Activated CD4-positive, alpha-beta T cell treated with anti-CD3 and anti-CD28 coated beads, Interleukin-2, amount 50 U/mL, for 48 hours (primary cell): ENCODE measurements at regions not wholly inside any gene's neighbourhood (a gene's known extent, or its start where the extent isn't known, plus 50 kb on each side); places are given as distances from the start of the nearest gene placed in this dataset.

Experiments used
- DNase-seq, 2 experiments: peaks; one replicate each; pipeline ENCODE4 v3.0.0-alpha.2; 2020

GRCh38 chr11:43545610-43546009 is 134.9 kb upstream of the HSD17B12 start:
- DNase-seq: no peak

GRCh38 chr11:43546561-43547429 is 133.7 kb upstream of the HSD17B12 start:
- no peak for DNase-seq

GRCh38 chr11:43547430-43547831 is 133.1 kb upstream of the HSD17B12 start:
- DNase-seq: no peak

GRCh38 chr11:43547889-43548381 is 132.6 kb upstream of the HSD17B12 start:
- DNase-seq: no peak

- no peak for DNase-seq
Observed at GRCh38 chr11:43548916-43549315, 131.6 kb upstream of the HSD17B12 start.

- DNase-seq: no peak
Observed at GRCh38 chr11:43549624-43550023, 130.9 kb upstream of the HSD17B12 start.

- DNase-seq: no peak
Observed at GRCh38 chr11:43550714-43551113, 129.8 kb upstream of the HSD17B12 start.

GRCh38 chr11:43554148-43554473 is 126.4 kb upstream of the HSD17B12 start:
- no peak for DNase-seq

GRCh38 chr11:43555186-43555585 is 125.4 kb upstream of the HSD17B12 start:
- DNase-seq: no peak

GRCh38 chr11:43555816-43556611 is 124.5 kb upstream of the HSD17B12 start:
- no peak for DNase-seq

- no peak for DNase-seq
Observed at GRCh38 chr11:43556612-43557375, 123.7 kb upstream of the HSD17B12 start.

GRCh38 chr11:43557553-43558110 is 122.9 kb upstream of the HSD17B12 start:
- DNase-seq: no peak

- no peak for DNase-seq
Observed at GRCh38 chr11:43558146-43558545, 122.4 kb upstream of the HSD17B12 start.

GRCh38 chr11:43558556-43559127 is 121.9 kb upstream of the HSD17B12 start:
- DNase-seq: no peak

- DNase-seq: no peak
Observed at GRCh38 chr11:43561832-43562231, 118.7 kb upstream of the HSD17B12 start.

GRCh38 chr11:43567396-43567975 is 113.1 kb upstream of the HSD17B12 start:
- DNase-seq: no peak

- DNase-seq: no peak
Observed at GRCh38 chr11:43573233-43573632, 107.3 kb upstream of the HSD17B12 start.

GRCh38 chr11:43573873-43574272 is 106.7 kb upstream of the HSD17B12 start:
- no peak for DNase-seq

- DNase-seq: no peak
Observed at GRCh38 chr11:43574411-43574810, 106.1 kb upstream of the HSD17B12 start.

GRCh38 chr11:43574949-43575912 is 105.3 kb upstream of the HSD17B12 start:
- DNase-seq: no peak

- no peak for DNase-seq
Observed at GRCh38 chr11:43575913-43576310, 104.6 kb upstream of the HSD17B12 start.
